Natural killer cell (primary cell): ENCODE measurements at regions not wholly inside any gene's neighbourhood (a gene's known extent, or its start where the extent isn't known, plus 50 kb on each side); places are given as distances from the start of the nearest gene placed in this dataset.

Experiments
- ATAC-seq, 3 donors: fragments of 150-1000 bp in 2 of 3; fragments of 200-7000 bp in 1 of 3; cut with Tn5 transposase; 1 replicate in 1 of 3; 2 replicates in 2 of 3; pipeline ENCODE4 v1.10.0; 2021; ENCODE audit warnings: mild to moderate bottlenecking in 2 of 3, moderate library complexity in 2 of 3
- DNase-seq, 2 donors: peaks; one replicate each; pipeline versions ENCODE4 v3.0.0 to v3.0.0-alpha.2; 2013 to 2021; ENCODE audit warnings: mixed read lengths in 1 of 2
- H3K27ac ChIP-seq: one replicate; pipeline ENCODE4 v1.5.1; 2013; ENCODE audit warnings: mild to moderate bottlenecking, low read length
- H3K27me3 ChIP-seq: one replicate; pipeline ENCODE4 v1.6.1; 2013; ENCODE audit warnings: low read length; ENCODE audit not compliant: control insufficient read depth, insufficient read depth
- H3K36me3 ChIP-seq: one replicate; pipeline ENCODE4 v1.6.1; 2013; ENCODE audit warnings: low read length; ENCODE audit not compliant: control insufficient read depth, insufficient read depth
- H3K4me1 ChIP-seq: one replicate; pipeline ENCODE4 v1.6.1; 2013; ENCODE audit warnings: low read length; ENCODE audit not compliant: control insufficient read depth, insufficient read depth
- H3K4me3 ChIP-seq: one replicate; pipeline ENCODE4 v1.5.1; 2013; ENCODE audit warnings: low read length
- H3K9me3 ChIP-seq: one replicate; pipeline ENCODE4 v1.6.1; 2013; ENCODE audit warnings: low read length; ENCODE audit not compliant: control insufficient read depth, insufficient read depth
- H3K27ac Mint-ChIP-seq, 2 donors: one replicate each; pipeline ENCODE4 v1.8.0; 2022; ENCODE audit warnings: mild to moderate bottlenecking in 2 of 2, mixed read lengths in 2 of 2, moderate library complexity in 1 of 2
- H3K27me3 Mint-ChIP-seq, 2 donors: one replicate each; pipeline ENCODE4 v1.8.0; 2022; ENCODE audit warnings: low read depth in 2 of 2, mixed read lengths in 2 of 2
- H3K36me3 Mint-ChIP-seq: one replicate; pipeline ENCODE4 v1.8.0; 2022; ENCODE audit warnings: mixed read lengths
- H3K4me1 Mint-ChIP-seq, 2 donors: one replicate each; pipeline ENCODE4 v1.8.0; 2022; ENCODE audit warnings: mixed read lengths in 2 of 2
- H3K4me3 Mint-ChIP-seq: one replicate; pipeline ENCODE4 v1.8.0; 2022; ENCODE audit warnings: mild to moderate bottlenecking, moderate library complexity, mixed read lengths
- H3K9me3 Mint-ChIP-seq, 2 donors: one replicate each; pipeline ENCODE4 v1.8.0; 2022; ENCODE audit warnings: mixed read lengths in 2 of 2
- CTCF ChIP-seq: fragments of 200-600 bp; IDR thresholded peaks from one replicate; pipeline ENCODE4 v1.8.0; 2022; ENCODE audit warnings: antibody characterized with exemption
- WGBS: methylation state at CpG from one replicate; pipeline ENCODE4 v1.1.7; 2013; ENCODE audit warnings: missing lambda C conversion rate; ENCODE audit not compliant: insufficient coverage; 5-methylcytosine and 5-hydroxymethylcytosine counted together
- intact Hi-C: fragments of 100-400 bp; cut with micrococcal nuclease; formaldehyde crosslinking; loops from one replicate; pipeline ENCODE4 v1.14.2; 2022

GRCh38 chr22:27558658-27559371, 242.7 kb downstream of the MN1 start:
- no peak overlapping the region for H3K27ac Mint-ChIP-seq
- WGBS, result 93% methylated on average over 11 of the region's 11 CpGs

GRCh38 chr22:27560781-27561180, 240.8 kb downstream of the MN1 start:
- no peak for ATAC-seq
- intact Hi-C loops, result no loop called here
- Mint-ChIP-seq H3K4me1 (no peaks in the 10 kb centered on the region), H3K36me3 (no peaks in the 10 kb centered on the region), H3K9me3 (no peaks in the 10 kb centered on the region), H3K27ac (no peak overlapping the region), H3K4me3 (no peak overlapping the region), H3K27me3 (peaks cover 0 to 3% of the 10 kb centered on the region in 2 donors)
- Histone ChIP-seq H3K27me3 (no peaks in the 10 kb centered on the region), H3K27ac (no peak overlapping the region), H3K4me1 (no peaks in the 10 kb centered on the region), H3K36me3 (no peaks in the 10 kb centered on the region), H3K9me3 (no peaks in the 10 kb centered on the region), H3K4me3 (no peak overlapping the region)
- no peak for TF ChIP-seq CTCF
- WGBS, result 80% methylated on average over 5 of the region's 5 CpGs
- no peak for DNase-seq

More at GRCh38 chr22:27558658-27559371, 242.7 kb downstream of the MN1 start:
- Histone ChIP-seq H3K9me3 (no peaks in the 10 kb centered on the region), H3K27ac (no peak overlapping the region), H3K36me3 (no peaks in the 10 kb centered on the region), H3K27me3 (no peaks in the 10 kb centered on the region), H3K4me3 (no peak overlapping the region), H3K4me1 (no peaks in the 10 kb centered on the region)
- Mint-ChIP-seq H3K36me3 (no peaks in the 10 kb centered on the region), H3K27me3 (peaks cover 0 to 6% of the 10 kb centered on the region in 2 donors), H3K4me1 (no peaks in the 10 kb centered on the region), H3K4me3 (no peak overlapping the region), H3K9me3 (no peaks in the 10 kb centered on the region)
- no peak for TF ChIP-seq CTCF
- no peak for DNase-seq
- intact Hi-C loops, result no loop called here
- no peak for ATAC-seq

- no peak for ATAC-seq
- DNase-seq, result no peak
- H3K9me3 ChIP-seq, result no peaks in the 10 kb centered on the region
- intact Hi-C loops, result no loop called here
- no peaks in the 10 kb centered on the region for H3K4me1 ChIP-seq
- Mint-ChIP-seq H3K27me3 (peaks cover 0 to 3% of the 10 kb centered on the region in 2 donors), H3K27ac (no peak overlapping the region), H3K36me3 (no peaks in the 10 kb centered on the region), H3K4me3 (no peak overlapping the region), H3K9me3 (no peaks in the 10 kb centered on the region), H3K4me1 (no peaks in the 10 kb centered on the region)
- H3K27ac ChIP-seq, result no peak overlapping the region
- no peaks in the 10 kb centered on the region for H3K36me3 ChIP-seq
- H3K4me3 ChIP-seq, result no peak overlapping the region
- no peak for TF ChIP-seq CTCF
- WGBS, result 92% methylated on average over 8 of the region's 9 CpGs
- H3K27me3 ChIP-seq, result no peaks in the 10 kb centered on the region
Observed at GRCh38 chr22:27561286-27561904, 240.2 kb downstream of the MN1 start.
